ENCODE measurements at regions not wholly inside any gene's neighbourhood (a gene's known extent, or its start where the extent isn't known, plus 50 kb on each side); places are given as distances from the start of the nearest gene placed in this dataset.

- no peak overlapping the region for H3K27ac Mint-ChIP-seq
- no peak overlapping the region for H3K4me3 ChIP-seq (ENCODE audit: control extremely low read depth in 1 of 5, extremely low read depth in 1 of 5, insufficient read depth in 1 of 5, low read depth in 2 of 5, low read length in 4 of 5)
- TF ChIP-seq EZH2 (IDR thresholded peaks at IDR 0.05; ENCODE audit: borderline replicate concordance, insufficient read depth, low read depth, low read length, poor library complexity, severe bottlenecking): no peak
- TF ChIP-seq, protein P1, sequence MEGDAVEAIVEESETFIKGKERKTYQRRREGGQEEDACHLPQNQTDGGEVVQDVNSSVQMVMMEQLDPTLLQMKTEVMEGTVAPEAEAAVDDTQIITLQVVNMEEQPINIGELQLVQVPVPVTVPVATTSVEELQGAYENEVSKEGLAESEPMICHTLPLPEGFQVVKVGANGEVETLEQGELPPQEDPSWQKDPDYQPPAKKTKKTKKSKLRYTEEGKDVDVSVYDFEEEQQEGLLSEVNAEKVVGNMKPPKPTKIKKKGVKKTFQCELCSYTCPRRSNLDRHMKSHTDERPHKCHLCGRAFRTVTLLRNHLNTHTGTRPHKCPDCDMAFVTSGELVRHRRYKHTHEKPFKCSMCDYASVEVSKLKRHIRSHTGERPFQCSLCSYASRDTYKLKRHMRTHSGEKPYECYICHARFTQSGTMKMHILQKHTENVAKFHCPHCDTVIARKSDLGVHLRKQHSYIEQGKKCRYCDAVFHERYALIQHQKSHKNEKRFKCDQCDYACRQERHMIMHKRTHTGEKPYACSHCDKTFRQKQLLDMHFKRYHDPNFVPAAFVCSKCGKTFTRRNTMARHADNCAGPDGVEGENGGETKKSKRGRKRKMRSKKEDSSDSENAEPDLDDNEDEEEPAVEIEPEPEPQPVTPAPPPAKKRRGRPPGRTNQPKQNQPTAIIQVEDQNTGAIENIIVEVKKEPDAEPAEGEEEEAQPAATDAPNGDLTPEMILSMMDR (IDR thresholded peaks at IDR 0.05): no peak
- H3K79me2 ChIP-seq (ENCODE audit: control insufficient read depth, insufficient read depth, low read length): no peaks in the 10 kb centered on the region
- peaks cover 12% of the 10 kb centered on the region for H3K27me3 Mint-ChIP-seq
- no peak overlapping the region for H3K27ac ChIP-seq (ENCODE audit: low read length in 2 of 2)
- H3K36me3 ChIP-seq (replicated peaks in 1 of 2; ENCODE audit: control extremely low read depth in 1 of 2, control insufficient read depth in 1 of 2, extremely low read depth in 1 of 2, insufficient read depth in 2 of 2, low read length in 1 of 2): no peaks in the 10 kb centered on the region
- no peak for ATAC-seq (ENCODE audit: low read depth)
- H2AFZ ChIP-seq (ENCODE audit: insufficient read depth, low read depth, low read length, poor library complexity, severe bottlenecking): no peak overlapping the region
- no peaks in the 10 kb centered on the region for H3K9me3 Mint-ChIP-seq (ENCODE audit: insufficient read depth)
- H3K9ac ChIP-seq (ENCODE audit: low read length): no peak overlapping the region
- DNase-seq: no peak
- H3K4me1 ChIP-seq (ENCODE audit: control insufficient read depth in 2 of 2, insufficient read depth in 2 of 2, low read length in 2 of 2): peaks cover 0 to 6% of the 10 kb centered on the region in 2 donors
- CTCF ChIA-PET: interaction anchor here (1.1 kb wide), 1 partner anchor 25 kb away, joined by 5 read pairs; no protein-coding TSS in a partner anchor
- POLR2A ChIA-PET: no interaction called here
- H3K9me3 ChIP-seq (ENCODE audit: control extremely low read depth in 1 of 3, control insufficient read depth in 2 of 3, insufficient read depth in 1 of 3, low read length in 2 of 3): no peaks in the 10 kb centered on the region
- peaks cover 0 to 3% (median 0%) of the 10 kb centered on the region in 4 experiments for H3K27me3 ChIP-seq (replicated peaks in 1 of 4; ENCODE audit: control extremely low read depth in 1 of 4, control insufficient read depth in 3 of 4, insufficient read depth in 4 of 4, low read length in 3 of 4)
- H3K4me3 Mint-ChIP-seq: no peak overlapping the region
- intact Hi-C loops (cut with micrococcal nuclease): no loop called here
- no peaks in the 10 kb centered on the region for H4K20me1 ChIP-seq (ENCODE audit: control insufficient read depth, insufficient read depth, low read length, poor library complexity, severe bottlenecking)
- peaks cover 2% of the 10 kb centered on the region for H3K4me1 Mint-ChIP-seq
- no peak overlapping the region for H3K4me2 ChIP-seq (replicated peaks; ENCODE audit: low read depth, low read length, poor library complexity, severe bottlenecking)
Measured at GRCh38 chr14:49487238-49487637, 98.9 kb downstream of the RPS29 start.

DNA sequence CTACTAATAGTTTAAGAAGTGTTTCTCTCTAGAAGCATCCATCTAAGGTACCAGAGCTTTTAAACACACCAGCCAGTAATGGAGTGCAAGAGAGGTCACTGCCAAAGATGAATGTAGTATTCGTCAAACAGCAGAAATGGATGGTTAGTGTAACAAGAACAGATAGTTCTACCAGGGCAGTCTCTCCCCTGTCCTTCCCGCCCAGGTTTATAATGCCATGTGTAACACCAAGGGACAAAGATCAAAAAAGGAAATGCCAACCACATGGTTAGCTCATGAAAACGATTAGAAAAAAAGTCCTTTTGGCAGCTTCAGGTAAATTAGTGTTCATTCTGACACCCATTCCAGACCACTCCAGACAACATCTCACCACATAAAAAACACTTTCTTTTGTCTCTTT lies 100.9 kb downstream of the RPS29 start:
- H3K4me2 ChIP-seq (replicated peaks; ENCODE audit: low read depth, low read length, poor library complexity, severe bottlenecking): no peak overlapping the region
- H4K20me1 ChIP-seq (ENCODE audit: control insufficient read depth, insufficient read depth, low read length, poor library complexity, severe bottlenecking): no peaks in the 10 kb centered on the region
- Mint-ChIP-seq H3K9me3 (ENCODE audit: insufficient read depth) (peaks cover 2% of the 10 kb centered on the region), H3K4me1 (peaks cover 2% of the 10 kb centered on the region), H3K27me3 (peaks cover 14% of the 10 kb centered on the region), H3K27ac (no peak overlapping the region), H3K4me3 (no peak overlapping the region)
- no peak overlapping the region for H3K4me3 ChIP-seq (ENCODE audit: control extremely low read depth in 1 of 5, extremely low read depth in 1 of 5, insufficient read depth in 1 of 5, low read depth in 2 of 5, low read length in 4 of 5)
- no peak overlapping the region for H3K9ac ChIP-seq (ENCODE audit: low read length)
- no peak for ATAC-seq (ENCODE audit: low read depth)
- ChIA-PET POLR2A (no interaction called here), CTCF (interaction anchor here (0.8 kb wide), 1 partner anchor 12 kb away, joined by 3 read pairs; no protein-coding TSS in a partner anchor)
- no peaks in the 10 kb centered on the region for H3K27me3 ChIP-seq (replicated peaks in 1 of 4; ENCODE audit: control extremely low read depth in 1 of 4, control insufficient read depth in 3 of 4, insufficient read depth in 4 of 4, low read length in 3 of 4)
- no peaks in the 10 kb centered on the region for H3K9me3 ChIP-seq (ENCODE audit: control extremely low read depth in 1 of 3, control insufficient read depth in 2 of 3, insufficient read depth in 1 of 3, low read length in 2 of 3)
- intact Hi-C loops (cut with micrococcal nuclease): no loop called here
- no peak overlapping the region for H3K27ac ChIP-seq (ENCODE audit: low read length in 2 of 2)
- H3K4me1 ChIP-seq (ENCODE audit: control insufficient read depth in 2 of 2, insufficient read depth in 2 of 2, low read length in 2 of 2): peaks cover 0 to 6% of the 10 kb centered on the region in 2 donors
- H3K36me3 ChIP-seq (replicated peaks in 1 of 2; ENCODE audit: control extremely low read depth in 1 of 2, control insufficient read depth in 1 of 2, extremely low read depth in 1 of 2, insufficient read depth in 2 of 2, low read length in 1 of 2): no peaks in the 10 kb centered on the region
- no peak overlapping the region for H2AFZ ChIP-seq (ENCODE audit: insufficient read depth, low read depth, low read length, poor library complexity, severe bottlenecking)
- TF ChIP-seq EZH2 (IDR thresholded peaks at IDR 0.05; ENCODE audit: borderline replicate concordance, insufficient read depth, low read depth, low read length, poor library complexity, severe bottlenecking): no peak
- TF ChIP-seq, protein P1 (IDR thresholded peaks at IDR 0.05): no peak
- no peak for DNase-seq
- H3K79me2 ChIP-seq (ENCODE audit: control insufficient read depth, insufficient read depth, low read length): no peaks in the 10 kb centered on the region
- WGBS (ENCODE audit: insufficient coverage): 48% methylated on average over 2 of the region's 3 CpGs
